ENCODE measurements at regions not wholly inside any gene's neighbourhood (a gene's known extent, or its start where the extent isn't known, plus 50 kb on each side); places are given as distances from the start of the nearest gene placed in this dataset.
"Not testable (repeated sequence)": the region's sequence is repeated elsewhere in the genome, so short reads cannot be mapped to it uniquely, and the experiment has no call there.

DNA sequence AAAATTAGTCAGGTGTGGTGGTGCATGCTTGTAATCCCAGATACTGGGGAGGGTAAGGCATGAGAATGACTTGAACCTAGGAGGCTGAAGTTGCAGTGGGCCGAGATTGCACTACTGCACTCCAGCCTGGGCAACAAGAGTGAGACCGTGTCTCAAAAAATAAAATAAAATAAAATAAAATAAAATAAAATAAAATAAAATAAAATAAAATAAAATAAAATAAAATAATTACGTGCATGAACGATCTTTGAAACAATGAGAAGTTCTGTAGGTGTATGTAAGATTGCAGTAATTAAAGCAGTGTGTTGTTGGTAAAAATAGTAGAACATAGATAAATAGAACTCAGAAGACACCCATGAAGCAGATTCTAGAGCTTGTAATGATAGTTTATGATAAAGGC, 348.5 kb downstream of the ANKRD30A start:
- Histone ChIP-seq H3K18ac (ENCODE audit: low read length) (no peak overlapping the region), H3K36me3 (ENCODE audit: control insufficient read depth, insufficient read depth, low read length) (no peaks in the 10 kb centered on the region), H2AK5ac (ENCODE audit: low read length) (no peak overlapping the region), H3K23ac (ENCODE audit: low read length) (no peak overlapping the region), H3K27me3 (ENCODE audit: insufficient read depth, low read length, poor library complexity) (no peaks in the 10 kb centered on the region), H3K4me2 (ENCODE audit: low read length) (no peak overlapping the region), H2BK15ac (replicated peaks; ENCODE audit: low read depth) (no peak overlapping the region), H3K56ac (ENCODE audit: low read length) (no peak overlapping the region), H3K4me1 (ENCODE audit: control insufficient read depth, low read depth, low read length) (no peaks in the 10 kb centered on the region), H2BK120ac (ENCODE audit: low read depth, low read length) (no peak overlapping the region), H3K4me3 (ENCODE audit: low read length) (no peak overlapping the region), H3K27ac (ENCODE audit: low read depth, low read length) (no peak overlapping the region), H2BK5ac (ENCODE audit: low read length) (no peak overlapping the region), H4K5ac (ENCODE audit: low read length) (no peak overlapping the region), H3K79me2 (ENCODE audit: control insufficient read depth, insufficient read depth, low read length) (no peaks in the 10 kb centered on the region), H4K8ac (ENCODE audit: low read depth, low read length) (no peak overlapping the region), H3K79me1 (ENCODE audit: low read length) (no peaks in the 10 kb centered on the region), H3K4ac (ENCODE audit: low read depth, low read length) (no peak overlapping the region), H3K9ac (ENCODE audit: low read length) (no peak overlapping the region)
- WGBS (ENCODE audit: extremely low coverage, insufficient coverage, low lambda C conversion rate), result no CpG with 5 or more reads among the region's 4 CpGs
- no peak for DNase-seq

DNA sequence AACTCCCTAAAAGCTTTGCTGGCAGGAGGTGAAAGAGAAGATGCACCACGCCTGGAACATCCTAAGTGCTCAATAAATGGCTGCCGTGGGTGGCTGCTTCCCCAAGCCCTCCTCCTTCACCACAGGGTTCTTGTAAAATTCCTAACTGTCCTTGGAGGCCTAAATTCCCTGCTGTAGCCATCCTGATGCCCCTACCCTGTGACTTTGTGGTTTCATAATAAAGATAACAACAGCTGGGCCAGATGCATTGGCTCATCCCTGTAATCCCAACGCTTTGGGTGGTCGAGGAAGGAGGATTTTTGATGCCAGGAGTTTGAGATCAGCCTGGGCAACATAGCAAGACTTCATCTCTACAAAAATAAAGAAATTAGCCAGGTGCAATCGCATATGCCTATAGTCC, 341.8 kb downstream of the ANKRD30A start:
- no CpG with 5 or more reads among the region's 5 CpGs for WGBS (ENCODE audit: extremely low coverage, insufficient coverage, low lambda C conversion rate)
- H4K8ac ChIP-seq (ENCODE audit: low read depth, low read length), result no peak overlapping the region
- no peaks in the 10 kb centered on the region for H3K79me2 ChIP-seq (ENCODE audit: control insufficient read depth, insufficient read depth, low read length)
- no peaks in the 10 kb centered on the region for H3K4me1 ChIP-seq (ENCODE audit: control insufficient read depth, low read depth, low read length)
- no peak overlapping the region for H2AK5ac ChIP-seq (ENCODE audit: low read length)
- no peak overlapping the region for H3K18ac ChIP-seq (ENCODE audit: low read length)
- H3K79me1 ChIP-seq (ENCODE audit: low read length), result no peaks in the 10 kb centered on the region
- no peak overlapping the region for H3K4me2 ChIP-seq (ENCODE audit: low read length)
- no peak overlapping the region for H3K27ac ChIP-seq (ENCODE audit: low read depth, low read length)
- H3K56ac ChIP-seq (ENCODE audit: low read length), result no peak overlapping the region
- H2BK5ac ChIP-seq (ENCODE audit: low read length), result no peak overlapping the region
- no peak overlapping the region for H3K4ac ChIP-seq (ENCODE audit: low read depth, low read length)
- H3K23ac ChIP-seq (ENCODE audit: low read length), result no peak overlapping the region
- H3K36me3 ChIP-seq (ENCODE audit: control insufficient read depth, insufficient read depth, low read length), result no peaks in the 10 kb centered on the region
- H2BK15ac ChIP-seq (replicated peaks; ENCODE audit: low read depth), result no peak overlapping the region
- DNase-seq, result no peak
- no peaks in the 10 kb centered on the region for H3K27me3 ChIP-seq (ENCODE audit: insufficient read depth, low read length, poor library complexity)
- H4K5ac ChIP-seq (ENCODE audit: low read length), result no peak overlapping the region
- H3K9ac ChIP-seq (ENCODE audit: low read length), result no peak overlapping the region
- H2BK120ac ChIP-seq (ENCODE audit: low read depth, low read length), result no peak overlapping the region
- H3K4me3 ChIP-seq (ENCODE audit: low read length), result no peak overlapping the region

GRCh38 chr10:37456456-37456855, 331.1 kb downstream of the ANKRD30A start:
- Histone ChIP-seq H3K36me3 (ENCODE audit: control insufficient read depth, insufficient read depth, low read length) (no peaks in the 10 kb centered on the region), H3K79me1 (ENCODE audit: low read length) (no peaks in the 10 kb centered on the region), H4K8ac (ENCODE audit: low read depth, low read length) (no peak overlapping the region), H3K9ac (ENCODE audit: low read length) (no peak overlapping the region), H3K27me3 (ENCODE audit: insufficient read depth, low read length, poor library complexity) (no peaks in the 10 kb centered on the region), H3K4me2 (ENCODE audit: low read length) (no peak overlapping the region), H3K23ac (ENCODE audit: low read length) (no peak overlapping the region), H2AK5ac (ENCODE audit: low read length) (no peak overlapping the region), H3K18ac (ENCODE audit: low read length) (no peak overlapping the region), H2BK5ac (ENCODE audit: low read length) (no peak overlapping the region), H3K56ac (ENCODE audit: low read length) (no peak overlapping the region), H3K4me1 (ENCODE audit: control insufficient read depth, low read depth, low read length) (no peaks in the 10 kb centered on the region), H2BK15ac (replicated peaks; ENCODE audit: low read depth) (no peak overlapping the region), H3K79me2 (ENCODE audit: control insufficient read depth, insufficient read depth, low read length) (no peaks in the 10 kb centered on the region), H2BK120ac (ENCODE audit: low read depth, low read length) (no peak overlapping the region), H4K5ac (ENCODE audit: low read length) (no peak overlapping the region), H3K4me3 (ENCODE audit: low read length) (no peak overlapping the region), H3K4ac (ENCODE audit: low read depth, low read length) (no peak overlapping the region), H3K27ac (ENCODE audit: low read depth, low read length) (no peak overlapping the region)
- WGBS (ENCODE audit: extremely low coverage, insufficient coverage, low lambda C conversion rate), result no CpG with 5 or more reads among the region's 1 CpG
- DNase-seq, result no peak

GRCh38 chr10:37448161-37448560, 322.8 kb downstream of the ANKRD30A start:
- no peak overlapping the region for H3K4me2 ChIP-seq (ENCODE audit: low read length)
- no peak overlapping the region for H2BK120ac ChIP-seq (ENCODE audit: low read depth, low read length)
- no peak overlapping the region for H3K4ac ChIP-seq (ENCODE audit: low read depth, low read length)
- H3K4me3 ChIP-seq (ENCODE audit: low read length), result no peak overlapping the region
- H2BK5ac ChIP-seq (ENCODE audit: low read length), result no peak overlapping the region
- no peak for DNase-seq
- no CpG with 5 or more reads among the region's 5 CpGs for WGBS (ENCODE audit: extremely low coverage, insufficient coverage, low lambda C conversion rate)
- no peak overlapping the region for H2AK5ac ChIP-seq (ENCODE audit: low read length)
- H3K27ac ChIP-seq (ENCODE audit: low read depth, low read length), result no peak overlapping the region
- H3K18ac ChIP-seq (ENCODE audit: low read length), result no peak overlapping the region
- no peak overlapping the region for H3K56ac ChIP-seq (ENCODE audit: low read length)
- H3K79me1 ChIP-seq (ENCODE audit: low read length), result no peaks in the 10 kb centered on the region
- no peak overlapping the region for H2BK15ac ChIP-seq (replicated peaks; ENCODE audit: low read depth)
- H3K36me3 ChIP-seq (ENCODE audit: control insufficient read depth, insufficient read depth, low read length), result no peaks in the 10 kb centered on the region
- H3K27me3 ChIP-seq (ENCODE audit: insufficient read depth, low read length, poor library complexity), result no peaks in the 10 kb centered on the region
- no peaks in the 10 kb centered on the region for H3K79me2 ChIP-seq (ENCODE audit: control insufficient read depth, insufficient read depth, low read length)
- H3K9ac ChIP-seq (ENCODE audit: low read length), result no peak overlapping the region
- no peak overlapping the region for H4K5ac ChIP-seq (ENCODE audit: low read length)
- no peak overlapping the region for H3K23ac ChIP-seq (ENCODE audit: low read length)
- no peak overlapping the region for H4K8ac ChIP-seq (ENCODE audit: low read depth, low read length)
- no peaks in the 10 kb centered on the region for H3K4me1 ChIP-seq (ENCODE audit: control insufficient read depth, low read depth, low read length)

- no peak overlapping the region for H2BK15ac ChIP-seq (replicated peaks; ENCODE audit: low read depth)
- no peak overlapping the region for H3K18ac ChIP-seq (ENCODE audit: low read length)
- no peak for DNase-seq
- no peaks in the 10 kb centered on the region for H3K4me1 ChIP-seq (ENCODE audit: control insufficient read depth, low read depth, low read length)
- no peaks in the 10 kb centered on the region for H3K79me2 ChIP-seq (ENCODE audit: control insufficient read depth, insufficient read depth, low read length)
- H2BK120ac ChIP-seq (ENCODE audit: low read depth, low read length), result no peak overlapping the region
- H3K27me3 ChIP-seq (ENCODE audit: insufficient read depth, low read length, poor library complexity), result no peaks in the 10 kb centered on the region
- H3K27ac ChIP-seq (ENCODE audit: low read depth, low read length), result no peak overlapping the region
- no peak overlapping the region for H3K4me2 ChIP-seq (ENCODE audit: low read length)
- no peak overlapping the region for H4K8ac ChIP-seq (ENCODE audit: low read depth, low read length)
- no peak overlapping the region for H3K9ac ChIP-seq (ENCODE audit: low read length)
- no peak overlapping the region for H3K4me3 ChIP-seq (ENCODE audit: low read length)
- H3K4ac ChIP-seq (ENCODE audit: low read depth, low read length), result no peak overlapping the region
- no peak overlapping the region for H3K56ac ChIP-seq (ENCODE audit: low read length)
- no peak overlapping the region for H2BK5ac ChIP-seq (ENCODE audit: low read length)
- H3K36me3 ChIP-seq (ENCODE audit: control insufficient read depth, insufficient read depth, low read length), result no peaks in the 10 kb centered on the region
- H2AK5ac ChIP-seq (ENCODE audit: low read length), result no peak overlapping the region
- no CpG with 5 or more reads among the region's 2 CpGs for WGBS (ENCODE audit: extremely low coverage, insufficient coverage, low lambda C conversion rate)
- H4K5ac ChIP-seq (ENCODE audit: low read length), result no peak overlapping the region
- H3K79me1 ChIP-seq (ENCODE audit: low read length), result no peaks in the 10 kb centered on the region
- H3K23ac ChIP-seq (ENCODE audit: low read length), result no peak overlapping the region
These were observed 317.5 kb downstream of the ANKRD30A start for GRCh38 chr10:37442882-37443281.

DNA sequence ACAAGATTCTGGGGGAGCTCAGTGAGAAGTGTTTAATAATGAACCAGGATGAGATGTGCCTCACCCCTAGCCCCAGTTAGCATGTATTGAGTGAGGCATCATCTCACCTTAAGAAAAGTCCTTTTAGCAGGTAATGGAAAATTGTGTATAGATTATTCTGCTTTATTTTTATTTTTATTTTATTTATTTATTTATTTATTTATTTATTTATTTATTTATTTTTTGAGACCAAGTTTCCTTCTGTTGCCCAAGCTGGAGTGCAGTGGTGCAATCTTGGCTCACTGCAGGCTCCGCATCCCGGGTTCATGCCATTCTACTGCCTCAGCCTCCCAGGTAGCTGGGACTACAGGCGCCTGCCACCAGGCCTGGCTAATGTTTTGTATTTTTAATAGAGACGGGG, 315.8 kb downstream of the ANKRD30A start:
- not testable (repeated sequence) for H3K4me3 ChIP-seq (ENCODE audit: low read length); H3K36me3 ChIP-seq (ENCODE audit: control insufficient read depth, insufficient read depth, low read length); H3K79me1 ChIP-seq (ENCODE audit: low read length); H3K4me2 ChIP-seq (ENCODE audit: low read length); DNase-seq; H3K4me1 ChIP-seq (ENCODE audit: control insufficient read depth, low read depth, low read length); H3K4ac ChIP-seq (ENCODE audit: low read depth, low read length); H3K23ac ChIP-seq (ENCODE audit: low read length); H3K27ac ChIP-seq (ENCODE audit: low read depth, low read length); H2BK120ac ChIP-seq (ENCODE audit: low read depth, low read length); H3K18ac ChIP-seq (ENCODE audit: low read length); H3K9ac ChIP-seq (ENCODE audit: low read length); H4K8ac ChIP-seq (ENCODE audit: low read depth, low read length); H3K27me3 ChIP-seq (ENCODE audit: insufficient read depth, low read length, poor library complexity); H4K5ac ChIP-seq (ENCODE audit: low read length); H3K79me2 ChIP-seq (ENCODE audit: control insufficient read depth, insufficient read depth, low read length); H2AK5ac ChIP-seq (ENCODE audit: low read length); H2BK15ac ChIP-seq (replicated peaks; ENCODE audit: low read depth); H2BK5ac ChIP-seq (ENCODE audit: low read length); H3K56ac ChIP-seq (ENCODE audit: low read length)
- WGBS (ENCODE audit: extremely low coverage, insufficient coverage, low lambda C conversion rate), result no CpG with 5 or more reads among the region's 4 CpGs

All from mesendoderm (in vitro differentiated cells).